ENCODE measurements at regions not wholly inside any gene's neighbourhood (a gene's known extent, or its start where the extent isn't known, plus 50 kb on each side); places are given as distances from the start of the nearest gene placed in this dataset.

- DNase-seq: no peak
Measured at GRCh38 chr6:3522561-3523260, 65.9 kb upstream of the SLC22A23 start.

GRCh38 chr6:3520281-3521230, 63.7 kb upstream of the SLC22A23 start:
- no peak for DNase-seq

GRCh38 chr6:3518356-3519190, 61.7 kb upstream of the SLC22A23 start:
- DNase-seq: no peak

GRCh38 chr6:3517350-3517749, 60.5 kb upstream of the SLC22A23 start:
- DNase-seq: no peak

GRCh38 chr6:3516092-3516491, 59.2 kb upstream of the SLC22A23 start:
- DNase-seq: no peak

GRCh38 chr6:3515669-3516068, 58.8 kb upstream of the SLC22A23 start:
- no peak for DNase-seq

- DNase-seq: no peak
Measured at GRCh38 chr6:3513416-3513815, 56.6 kb upstream of the SLC22A23 start.

GRCh38 chr6:3512832-3513231, 56.0 kb upstream of the SLC22A23 start:
- no peak for DNase-seq

- no peak for DNase-seq
Measured at GRCh38 chr6:3510617-3511016, 53.8 kb upstream of the SLC22A23 start.

GRCh38 chr6:3510178-3510577, 53.3 kb upstream of the SLC22A23 start:
- no peak for DNase-seq

GRCh38 chr6:3509336-3509735, 52.5 kb upstream of the SLC22A23 start:
- no peak for DNase-seq

GRCh38 chr6:3506751-3507383, 50.0 kb upstream of the SLC22A23 start:
- no peak for DNase-seq
